HEK293 (cell line): ENCODE measurements at regions not wholly inside any gene's neighbourhood (a gene's known extent, or its start where the extent isn't known, plus 50 kb on each side); places are given as distances from the start of the nearest gene placed in this dataset.

Experiments used
- CTCF ChIA-PET: fragments of 350-600 bp; formaldehyde crosslinking; extraction: SDS; loops from one replicate; lab custom pipeline; 2021; ENCODE audit warnings: antibody characterized with exemption; lab: Yijun Ruan, JAX
- POLR2A ChIA-PET: fragments of 300-600 bp; formaldehyde crosslinking; extraction: SDS; loops from one replicate; lab custom pipeline; 2020; ENCODE audit warnings: antibody characterized with exemption, inconsistent platforms; lab: Yijun Ruan, JAX
- H3K27ac ChIP-seq: fragments of 200-500 bp; sonication (Bioruptor generic); 2 replicates; pipeline ENCODE4 v1.5.1; 2014; ENCODE audit warnings: low read depth, low read length, control low read depth, inconsistent platforms; ENCODE audit errors: extremely low read depth
- H3K36me3 ChIP-seq, 2 experiments: fragments of 200-500 bp in 1 of 2; sonication (Bioruptor generic) in 1 of 2; 1 replicate in 1 of 2; 2 replicates in 1 of 2; pipeline ENCODE4 v1.5.1; 2014 to 2017; ENCODE audit warnings: inconsistent platforms in 2 of 2, low read length in 2 of 2; ENCODE audit not compliant: control insufficient read depth in 2 of 2, insufficient read depth in 1 of 2
- H3K4me1 ChIP-seq: fragments of 200-500 bp; sonication (Bioruptor generic); 2 replicates; pipeline ENCODE4 v1.5.1; 2014; ENCODE audit warnings: mild to moderate bottlenecking, low read length, inconsistent platforms; ENCODE audit not compliant: control insufficient read depth, insufficient read depth
- H3K4me3 ChIP-seq: 2 replicates; pipeline ENCODE4 v1.5.1; 2011; ENCODE audit warnings: low read depth, mild to moderate bottlenecking, control low read depth, low read length, moderate library complexity
- H3K9me3 ChIP-seq: fragments of 200-500 bp; sonication (Bioruptor generic); 2 replicates; pipeline ENCODE4 v1.5.1; 2014; ENCODE audit warnings: low read depth, low read length, inconsistent platforms; ENCODE audit not compliant: control insufficient read depth, insufficient read depth
- GFI1B ChIP-seq: fragments of 450-650 bp; formaldehyde crosslinking; IDR thresholded peaks from 2 replicates; pipeline ENCODE4 v1.5.1; 2016; ENCODE audit warnings: missing biosample characterization, missing genetic modification characterization
- SCRT1 ChIP-seq: fragments of 450-650 bp; formaldehyde crosslinking; IDR thresholded peaks from 2 replicates; pipeline ENCODE4 v1.5.1; 2016; ENCODE audit warnings: missing biosample characterization, missing genetic modification characterization, borderline replicate concordance
- ZBTB17 ChIP-seq: fragments of 450-650 bp; formaldehyde crosslinking; IDR thresholded peaks from 2 replicates; pipeline ENCODE4 v1.5.1; 2016; ENCODE audit warnings: missing biosample characterization, missing genetic modification characterization
- ZBTB21 ChIP-seq: fragments of 450-650 bp; formaldehyde crosslinking; IDR thresholded peaks from 2 replicates; pipeline ENCODE4 v1.5.1; 2017; ENCODE audit warnings: missing biosample characterization, missing genetic modification characterization
- ZFP69B ChIP-seq: fragments of 450-650 bp; formaldehyde crosslinking; IDR thresholded peaks from 2 replicates; pipeline ENCODE4 v1.5.1; 2016; ENCODE audit warnings: missing biosample characterization, missing genetic modification characterization
- ZNF10 ChIP-seq: fragments of 450-650 bp; formaldehyde crosslinking; IDR thresholded peaks from 2 replicates; pipeline ENCODE4 v1.5.1; 2017; ENCODE audit warnings: missing biosample characterization, missing genetic modification characterization
- ZNF112 ChIP-seq: fragments of 450-650 bp; formaldehyde crosslinking; IDR thresholded peaks from 2 replicates; pipeline ENCODE4 v1.5.0; 2017; ENCODE audit warnings: missing biosample characterization, missing genetic modification characterization
- ZNF140 ChIP-seq: fragments of 450-650 bp; formaldehyde crosslinking; IDR thresholded peaks from 2 replicates; pipeline ENCODE4 v1.5.1; 2016; ENCODE audit warnings: missing biosample characterization, missing genetic modification characterization
- ZNF169 ChIP-seq: fragments of 450-650 bp; formaldehyde crosslinking; IDR thresholded peaks from 2 replicates; pipeline ENCODE4 v1.5.1; 2016; ENCODE audit warnings: missing biosample characterization, missing genetic modification characterization
- ZNF19 ChIP-seq: fragments of 450-650 bp; formaldehyde crosslinking; IDR thresholded peaks from 2 replicates; pipeline ENCODE4; 2016; ENCODE audit warnings: missing biosample characterization, missing genetic modification characterization, low read depth
- ZNF248 ChIP-seq: fragments of 450-650 bp; formaldehyde crosslinking; IDR thresholded peaks from 2 replicates; pipeline ENCODE4 v1.5.1; 2017; ENCODE audit warnings: missing biosample characterization, missing genetic modification characterization
- ZNF266 ChIP-seq: fragments of 450-650 bp; formaldehyde crosslinking; IDR thresholded peaks from 2 replicates; pipeline ENCODE4 v1.5.1; 2016; ENCODE audit warnings: missing biosample characterization, missing genetic modification characterization, low read depth
- ZNF324 ChIP-seq: fragments of 450-650 bp; formaldehyde crosslinking; IDR thresholded peaks from 2 replicates; pipeline ENCODE4 v1.5.1; 2016; ENCODE audit warnings: missing biosample characterization, missing genetic modification characterization
- ZNF366 ChIP-seq: fragments of 450-650 bp; formaldehyde crosslinking; conservative IDR thresholded peaks from 2 replicates; pipeline ENCODE4 v1.5.1; 2016; ENCODE audit warnings: missing biosample characterization, missing genetic modification characterization
- ZNF37A ChIP-seq: fragments of 450-650 bp; IDR thresholded peaks from 2 replicates; pipeline ENCODE4 v1.5.1; 2018; ENCODE audit warnings: missing biosample characterization, missing genetic modification characterization
- ZNF423 ChIP-seq: fragments of 450-650 bp; formaldehyde crosslinking; IDR thresholded peaks from 2 replicates; pipeline ENCODE4 v1.5.1; 2016; ENCODE audit warnings: missing biosample characterization, missing genetic modification characterization
- ZNF529 ChIP-seq: fragments of 450-650 bp; formaldehyde crosslinking; IDR thresholded peaks from 2 replicates; pipeline ENCODE4 v1.5.1; 2017; ENCODE audit warnings: missing genetic modification characterization, missing biosample characterization; ENCODE audit not compliant: insufficient replicate concordance
- ZNF571 ChIP-seq: fragments of 450-650 bp; formaldehyde crosslinking; IDR thresholded peaks from 2 replicates; pipeline ENCODE4 v1.5.0; 2017; ENCODE audit warnings: missing biosample characterization, missing genetic modification characterization
- ZNF621 ChIP-seq: fragments of 450-650 bp; formaldehyde crosslinking; IDR thresholded peaks from 2 replicates; pipeline ENCODE4 v1.5.1; 2017; ENCODE audit warnings: missing biosample characterization, missing genetic modification characterization
- ZNF664 ChIP-seq: fragments of 450-650 bp; formaldehyde crosslinking; IDR thresholded peaks from 2 replicates; pipeline ENCODE4 v1.5.1; 2016; ENCODE audit warnings: missing biosample characterization, missing genetic modification characterization
- ZNF747 ChIP-seq: fragments of 450-650 bp; formaldehyde crosslinking; IDR thresholded peaks from 2 replicates; pipeline ENCODE4 v1.5.1; 2016; ENCODE audit warnings: missing biosample characterization, missing genetic modification characterization
- ZNF768 ChIP-seq: fragments of 450-650 bp; formaldehyde crosslinking; IDR thresholded peaks from 2 replicates; pipeline ENCODE4 v1.5.1; 2018; ENCODE audit warnings: missing biosample characterization, mild to moderate bottlenecking, missing genetic modification characterization
- ZNF791 ChIP-seq: fragments of 450-650 bp; formaldehyde crosslinking; IDR thresholded peaks from 2 replicates; pipeline ENCODE4 v1.5.1; 2016; ENCODE audit warnings: missing biosample characterization, missing genetic modification characterization
- TF ChIP-seq, protein P1 (sequence below): fragments of 450-650 bp; formaldehyde crosslinking; conservative IDR thresholded peaks from 2 replicates; pipeline ENCODE4 v1.5.1; 2016; ENCODE audit warnings: low read depth, missing biosample characterization, missing genetic modification characterization

DNA sequence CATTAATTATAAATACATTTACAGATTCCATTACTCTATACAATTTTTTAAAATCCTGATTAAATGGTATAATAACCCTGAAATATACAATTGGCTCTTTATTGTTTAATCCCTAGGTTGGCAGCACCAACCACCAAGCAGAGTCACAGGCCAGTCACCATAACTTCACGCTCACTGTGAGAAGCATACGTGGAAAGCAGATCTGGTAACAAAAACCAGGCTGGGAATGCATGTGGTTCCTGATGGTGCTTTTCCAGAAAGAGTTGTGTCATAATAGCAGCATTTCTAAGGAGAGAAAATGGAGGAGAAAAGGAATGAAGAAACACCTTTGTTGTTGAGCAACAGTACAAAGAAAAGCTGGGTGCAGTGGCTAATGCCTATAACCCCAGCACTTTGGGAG is 66.1 kb downstream of the SIX6 start:
- Histone ChIP-seq H3K36me3 (no peaks in the 10 kb centered on the region), H3K4me3 (no peak overlapping the region)
- CTCF ChIA-PET, result no interaction called here

DNA sequence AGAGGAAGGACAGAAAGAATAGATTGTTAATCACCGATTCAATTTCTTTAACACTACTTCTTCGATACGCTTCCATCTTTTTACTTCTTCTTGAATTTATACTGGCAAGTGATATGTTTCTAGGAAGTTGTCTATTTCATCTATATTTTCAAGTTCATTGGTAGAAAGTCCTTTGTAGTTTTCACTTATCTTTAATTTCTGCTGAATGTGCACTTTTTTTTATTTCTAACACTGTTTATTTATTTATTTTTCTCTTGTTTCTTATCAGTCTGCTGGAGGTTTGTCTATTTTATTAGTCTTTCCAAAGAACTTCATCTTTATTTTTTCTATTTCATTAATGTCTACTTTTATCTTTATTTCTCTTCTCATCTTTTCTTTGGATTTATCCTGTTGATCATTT is 63.6 kb downstream of the SIX1 start:
- no peak overlapping the region for H3K4me3 ChIP-seq
- CTCF ChIA-PET, result no interaction called here
- H3K9me3 ChIP-seq, result no peaks in the 10 kb centered on the region
- no peaks in the 10 kb centered on the region for H3K4me1 ChIP-seq
- no peaks in the 10 kb centered on the region for H3K36me3 ChIP-seq
- TF ChIP-seq ZBTB17 (tag by site-specific recombination) (no peak), ZNF248 (tag by site-specific recombination) (no peak), ZNF140 (tag by site-specific recombination) (no peak), ZNF791 (tag by site-specific recombination) (no peak), SCRT1 (tag by site-specific recombination) (no peak), ZNF366 (no peak)
- POLR2A ChIA-PET, result no interaction called here
- no peak overlapping the region for H3K27ac ChIP-seq

More for the DNA sequence above, 66.1 kb downstream of the SIX6 start:
- no peaks in the 10 kb centered on the region for H3K9me3 ChIP-seq
- TF ChIP-seq ZNF621 (tag by site-specific recombination) (no peak), ZNF112 (tag by site-specific recombination) (no peak), ZBTB21 (no peak), ZNF266 (no peak), GFI1B (no peak), ZNF10 (tag by site-specific recombination) (no peak), ZNF248 (tag by site-specific recombination) (no peak), ZNF768 (tag by site-specific recombination) (no peak), ZFP69B (tag by site-specific recombination) (no peak), ZNF571 (tag by site-specific recombination) (no peak), ZNF529 (tag by site-specific recombination) (no peak), ZNF664 (tag by site-specific recombination) (no peak), ZNF169 (tag by site-specific recombination) (no peak)
- TF ChIP-seq, all 188 proteins: peak for 0
- Histone ChIP-seq H3K4me1 (no peaks in the 10 kb centered on the region), H3K27ac (no peak overlapping the region)
- POLR2A ChIA-PET, result no interaction called here

DNA sequence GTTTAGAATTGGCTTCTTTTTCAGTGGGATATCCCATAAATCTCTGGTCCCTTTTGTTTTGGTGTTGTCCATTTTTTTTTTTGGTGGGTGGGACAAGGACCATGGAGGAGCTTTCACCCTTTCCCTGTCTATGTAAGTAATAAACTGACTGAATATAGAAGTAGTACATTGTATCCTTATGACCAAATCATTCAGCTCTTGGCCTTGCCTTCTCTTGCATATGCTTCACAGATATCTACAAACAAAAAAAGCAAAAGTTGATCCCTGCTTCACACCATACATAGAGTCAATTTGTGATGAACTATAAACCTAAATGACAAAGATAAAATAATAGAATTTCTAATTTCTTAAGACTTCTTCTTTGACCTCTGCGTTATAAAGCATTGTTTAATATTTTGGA is 59.8 kb downstream of the SIX1 start:
- TF ChIP-seq SCRT1 (tag by site-specific recombination) (no peak), ZNF324 (tag by site-specific recombination) (no peak), ZNF37A (tag by site-specific recombination) (no peak), ZNF19 (tag by site-specific recombination) (no peak), ZNF747 (no peak), ZNF423 (no peak)
- TF ChIP-seq, protein P1, sequence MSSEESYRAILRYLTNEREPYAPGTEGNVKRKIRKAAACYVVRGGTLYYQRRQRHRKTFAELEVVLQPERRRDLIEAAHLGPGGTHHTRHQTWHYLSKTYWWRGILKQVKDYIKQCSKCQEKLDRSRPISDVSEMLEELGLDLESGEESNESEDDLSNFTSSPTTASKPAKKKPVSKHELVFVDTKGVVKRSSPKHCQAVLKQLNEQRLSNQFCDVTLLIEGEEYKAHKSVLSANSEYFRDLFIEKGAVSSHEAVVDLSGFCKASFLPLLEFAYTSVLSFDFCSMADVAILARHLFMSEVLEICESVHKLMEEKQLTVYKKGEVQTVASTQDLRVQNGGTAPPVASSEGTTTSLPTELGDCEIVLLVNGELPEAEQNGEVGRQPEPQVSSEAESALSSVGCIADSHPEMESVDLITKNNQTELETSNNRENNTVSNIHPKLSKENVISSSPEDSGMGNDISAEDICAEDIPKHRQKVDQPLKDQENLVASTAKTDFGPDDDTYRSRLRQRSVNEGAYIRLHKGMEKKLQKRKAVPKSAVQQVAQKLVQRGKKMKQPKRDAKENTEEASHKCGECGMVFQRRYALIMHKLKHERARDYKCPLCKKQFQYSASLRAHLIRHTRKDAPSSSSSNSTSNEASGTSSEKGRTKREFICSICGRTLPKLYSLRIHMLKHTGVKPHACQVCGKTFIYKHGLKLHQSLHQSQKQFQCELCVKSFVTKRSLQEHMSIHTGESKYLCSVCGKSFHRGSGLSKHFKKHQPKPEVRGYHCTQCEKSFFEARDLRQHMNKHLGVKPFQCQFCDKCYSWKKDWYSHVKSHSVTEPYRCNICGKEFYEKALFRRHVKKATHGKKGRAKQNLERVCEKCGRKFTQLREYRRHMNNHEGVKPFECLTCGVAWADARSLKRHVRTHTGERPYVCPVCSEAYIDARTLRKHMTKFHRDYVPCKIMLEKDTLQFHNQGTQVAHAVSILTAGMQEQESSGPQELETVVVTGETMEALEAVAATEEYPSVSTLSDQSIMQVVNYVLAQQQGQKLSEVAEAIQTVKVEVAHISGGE (tag by site-specific recombination), result no peak
- no peak overlapping the region for H3K27ac ChIP-seq
- no peaks in the 10 kb centered on the region for H3K9me3 ChIP-seq
- H3K36me3 ChIP-seq, result no peaks in the 10 kb centered on the region
- ChIA-PET POLR2A (no interaction called here), CTCF (interaction anchor here (0.8 kb wide), 1 partner anchor 25 kb away, joined by 3 read pairs; no protein-coding TSS in a partner anchor)
- no peak overlapping the region for H3K4me3 ChIP-seq
- H3K4me1 ChIP-seq, result no peaks in the 10 kb centered on the region
